ENCODE measurements at regions not wholly inside any gene's neighbourhood (a gene's known extent, or its start where the extent isn't known, plus 50 kb on each side); places are given as distances from the start of the nearest gene placed in this dataset.

DNA sequence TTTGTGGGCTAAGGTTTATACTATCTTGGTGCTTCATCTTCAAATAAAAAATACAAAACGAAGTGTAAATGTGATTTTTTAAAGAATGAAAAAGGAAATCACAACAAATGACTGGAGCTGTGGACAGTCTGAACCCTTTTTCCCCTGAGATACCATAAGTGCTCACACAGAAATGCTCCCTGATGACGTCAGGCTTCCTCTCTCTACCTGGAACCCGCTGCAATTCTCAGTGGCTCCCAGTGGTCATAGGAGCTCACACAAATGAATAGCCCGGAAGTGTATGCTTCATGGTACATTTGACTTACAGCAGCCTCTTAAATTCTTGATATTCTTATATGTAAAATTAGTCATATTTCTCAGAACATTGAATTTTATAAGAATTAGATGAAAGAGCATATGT lies 249.7 kb upstream of the GYPC start:
- Histone ChIP-seq H3K4me1 (ENCODE audit: control insufficient read depth in 4 of 4, insufficient read depth in 4 of 4, low read length in 3 of 4) (peaks cover 0 to 6% (median 0%) of the 10 kb centered on the region in 4 donors), H3K9ac (ENCODE audit: low read depth in 1 of 2, low read length in 2 of 2) (no peak overlapping the region), H3K4me3 (ENCODE audit: low read depth in 1 of 3, low read length in 3 of 3) (no peak overlapping the region), H3K9me3 (ENCODE audit: control insufficient read depth in 4 of 4, low read length in 3 of 4) (no peaks in the 10 kb centered on the region), H3K27me3 (ENCODE audit: control insufficient read depth in 4 of 4, insufficient read depth in 4 of 4, low read length in 3 of 4) (no peaks in the 10 kb centered on the region), H3K36me3 (ENCODE audit: control insufficient read depth in 4 of 4, insufficient read depth in 3 of 4, low read depth in 1 of 4, low read length in 3 of 4) (no peaks in the 10 kb centered on the region), H3K27ac (ENCODE audit: low read depth in 1 of 2, low read length in 2 of 2) (no peak overlapping the region)
- DNase-seq (ENCODE audit: low spot score), result no peak
- TF ChIP-seq FOXA2 (IDR thresholded peaks at IDR 0.05) (no peak), GABPA (IDR thresholded peaks at IDR 0.05 in 1 of 2, conservative IDR thresholded peaks at IDR 0.05 in 1 of 2) (no peak), RAD21 (IDR thresholded peaks at IDR 0.05) (no peak), JUND (IDR thresholded peaks at IDR 0.05) (no peak), TAF1 (conservative IDR thresholded peaks at IDR 0.05) (no peak), YY1 (IDR thresholded peaks at IDR 0.05) (no peak), SP1 (IDR thresholded peaks at IDR 0.05) (no peak), RXRA (IDR thresholded peaks at IDR 0.05) (no peak)
- TF ChIP-seq, protein P1, sequence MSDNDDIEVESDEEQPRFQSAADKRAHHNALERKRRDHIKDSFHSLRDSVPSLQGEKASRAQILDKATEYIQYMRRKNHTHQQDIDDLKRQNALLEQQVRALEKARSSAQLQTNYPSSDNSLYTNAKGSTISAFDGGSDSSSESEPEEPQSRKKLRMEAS (IDR thresholded peaks at IDR 0.05), result no peak
- TF ChIP-seq, protein P2, sequence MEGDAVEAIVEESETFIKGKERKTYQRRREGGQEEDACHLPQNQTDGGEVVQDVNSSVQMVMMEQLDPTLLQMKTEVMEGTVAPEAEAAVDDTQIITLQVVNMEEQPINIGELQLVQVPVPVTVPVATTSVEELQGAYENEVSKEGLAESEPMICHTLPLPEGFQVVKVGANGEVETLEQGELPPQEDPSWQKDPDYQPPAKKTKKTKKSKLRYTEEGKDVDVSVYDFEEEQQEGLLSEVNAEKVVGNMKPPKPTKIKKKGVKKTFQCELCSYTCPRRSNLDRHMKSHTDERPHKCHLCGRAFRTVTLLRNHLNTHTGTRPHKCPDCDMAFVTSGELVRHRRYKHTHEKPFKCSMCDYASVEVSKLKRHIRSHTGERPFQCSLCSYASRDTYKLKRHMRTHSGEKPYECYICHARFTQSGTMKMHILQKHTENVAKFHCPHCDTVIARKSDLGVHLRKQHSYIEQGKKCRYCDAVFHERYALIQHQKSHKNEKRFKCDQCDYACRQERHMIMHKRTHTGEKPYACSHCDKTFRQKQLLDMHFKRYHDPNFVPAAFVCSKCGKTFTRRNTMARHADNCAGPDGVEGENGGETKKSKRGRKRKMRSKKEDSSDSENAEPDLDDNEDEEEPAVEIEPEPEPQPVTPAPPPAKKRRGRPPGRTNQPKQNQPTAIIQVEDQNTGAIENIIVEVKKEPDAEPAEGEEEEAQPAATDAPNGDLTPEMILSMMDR (IDR thresholded peaks at IDR 0.05; ENCODE audit: low read depth, low read length, missing input control), result no peak
- TF ChIP-seq, protein P3, sequence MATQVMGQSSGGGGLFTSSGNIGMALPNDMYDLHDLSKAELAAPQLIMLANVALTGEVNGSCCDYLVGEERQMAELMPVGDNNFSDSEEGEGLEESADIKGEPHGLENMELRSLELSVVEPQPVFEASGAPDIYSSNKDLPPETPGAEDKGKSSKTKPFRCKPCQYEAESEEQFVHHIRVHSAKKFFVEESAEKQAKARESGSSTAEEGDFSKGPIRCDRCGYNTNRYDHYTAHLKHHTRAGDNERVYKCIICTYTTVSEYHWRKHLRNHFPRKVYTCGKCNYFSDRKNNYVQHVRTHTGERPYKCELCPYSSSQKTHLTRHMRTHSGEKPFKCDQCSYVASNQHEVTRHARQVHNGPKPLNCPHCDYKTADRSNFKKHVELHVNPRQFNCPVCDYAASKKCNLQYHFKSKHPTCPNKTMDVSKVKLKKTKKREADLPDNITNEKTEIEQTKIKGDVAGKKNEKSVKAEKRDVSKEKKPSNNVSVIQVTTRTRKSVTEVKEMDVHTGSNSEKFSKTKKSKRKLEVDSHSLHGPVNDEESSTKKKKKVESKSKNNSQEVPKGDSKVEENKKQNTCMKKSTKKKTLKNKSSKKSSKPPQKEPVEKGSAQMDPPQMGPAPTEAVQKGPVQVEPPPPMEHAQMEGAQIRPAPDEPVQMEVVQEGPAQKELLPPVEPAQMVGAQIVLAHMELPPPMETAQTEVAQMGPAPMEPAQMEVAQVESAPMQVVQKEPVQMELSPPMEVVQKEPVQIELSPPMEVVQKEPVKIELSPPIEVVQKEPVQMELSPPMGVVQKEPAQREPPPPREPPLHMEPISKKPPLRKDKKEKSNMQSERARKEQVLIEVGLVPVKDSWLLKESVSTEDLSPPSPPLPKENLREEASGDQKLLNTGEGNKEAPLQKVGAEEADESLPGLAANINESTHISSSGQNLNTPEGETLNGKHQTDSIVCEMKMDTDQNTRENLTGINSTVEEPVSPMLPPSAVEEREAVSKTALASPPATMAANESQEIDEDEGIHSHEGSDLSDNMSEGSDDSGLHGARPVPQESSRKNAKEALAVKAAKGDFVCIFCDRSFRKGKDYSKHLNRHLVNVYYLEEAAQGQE (IDR thresholded peaks at IDR 0.05), result no peak
- WGBS, result 72% methylated on average over 4 of the region's 4 CpGs

DNA sequence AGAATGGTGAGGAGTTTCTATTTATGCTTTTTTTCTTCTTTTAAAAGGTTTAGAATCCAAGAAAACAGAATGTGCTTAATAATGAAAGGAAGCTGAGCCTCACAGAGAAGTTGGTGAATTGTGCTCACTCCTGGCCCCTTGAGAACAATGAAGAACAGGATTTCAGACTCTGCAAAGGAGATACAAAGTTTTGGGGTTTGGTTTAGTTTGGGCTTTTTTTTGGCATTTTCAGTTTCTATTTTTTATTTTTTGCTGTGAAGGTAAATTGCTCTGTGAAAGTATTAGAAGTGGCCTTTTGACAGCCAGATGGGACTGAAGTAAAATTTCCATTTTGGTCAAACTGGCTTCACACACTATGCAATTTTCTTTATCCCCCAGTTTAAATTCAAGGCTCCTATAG lies 247.3 kb upstream of the GYPC start:
- Histone ChIP-seq H3K4me3 (ENCODE audit: low read depth in 1 of 3, low read length in 3 of 3) (no peak overlapping the region), H3K36me3 (ENCODE audit: control insufficient read depth in 4 of 4, insufficient read depth in 3 of 4, low read depth in 1 of 4, low read length in 3 of 4) (no peaks in the 10 kb centered on the region), H3K9me3 (ENCODE audit: control insufficient read depth in 4 of 4, low read length in 3 of 4) (no peaks in the 10 kb centered on the region), H3K27me3 (ENCODE audit: control insufficient read depth in 4 of 4, insufficient read depth in 4 of 4, low read length in 3 of 4) (no peaks in the 10 kb centered on the region), H3K27ac (ENCODE audit: low read depth in 1 of 2, low read length in 2 of 2) (no peak overlapping the region), H3K4me1 (ENCODE audit: control insufficient read depth in 4 of 4, insufficient read depth in 4 of 4, low read length in 3 of 4) (peaks cover 0 to 6% (median 0%) of the 10 kb centered on the region in 4 donors), H3K9ac (ENCODE audit: low read depth in 1 of 2, low read length in 2 of 2) (no peak overlapping the region)
- DNase-seq (ENCODE audit: low spot score), result no peak
- TF ChIP-seq GABPA (IDR thresholded peaks at IDR 0.05 in 1 of 2, conservative IDR thresholded peaks at IDR 0.05 in 1 of 2) (no peak), FOXA1 (IDR thresholded peaks at IDR 0.05) (no peak), YY1 (IDR thresholded peaks at IDR 0.05) (no peak), NR2F2 (IDR thresholded peaks at IDR 0.05) (no peak), RXRA (IDR thresholded peaks at IDR 0.05) (no peak), FOXA2 (IDR thresholded peaks at IDR 0.05) (no peak), SP1 (IDR thresholded peaks at IDR 0.05) (no peak), EGR1 (IDR thresholded peaks at IDR 0.05; ENCODE audit: low read depth in 2 of 2) (no peak), HNF4A (conservative IDR thresholded peaks at IDR 0.05) (no peak), HNF4G (IDR thresholded peaks at IDR 0.05) (no peak), JUND (IDR thresholded peaks at IDR 0.05) (no peak)
- TF ChIP-seq, protein P3 (IDR thresholded peaks at IDR 0.05), result no peak
- TF ChIP-seq, protein P4, sequence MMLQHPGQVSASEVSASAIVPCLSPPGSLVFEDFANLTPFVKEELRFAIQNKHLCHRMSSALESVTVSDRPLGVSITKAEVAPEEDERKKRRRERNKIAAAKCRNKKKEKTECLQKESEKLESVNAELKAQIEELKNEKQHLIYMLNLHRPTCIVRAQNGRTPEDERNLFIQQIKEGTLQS (IDR thresholded peaks at IDR 0.05), result no peak
- TF ChIP-seq, protein P5, sequence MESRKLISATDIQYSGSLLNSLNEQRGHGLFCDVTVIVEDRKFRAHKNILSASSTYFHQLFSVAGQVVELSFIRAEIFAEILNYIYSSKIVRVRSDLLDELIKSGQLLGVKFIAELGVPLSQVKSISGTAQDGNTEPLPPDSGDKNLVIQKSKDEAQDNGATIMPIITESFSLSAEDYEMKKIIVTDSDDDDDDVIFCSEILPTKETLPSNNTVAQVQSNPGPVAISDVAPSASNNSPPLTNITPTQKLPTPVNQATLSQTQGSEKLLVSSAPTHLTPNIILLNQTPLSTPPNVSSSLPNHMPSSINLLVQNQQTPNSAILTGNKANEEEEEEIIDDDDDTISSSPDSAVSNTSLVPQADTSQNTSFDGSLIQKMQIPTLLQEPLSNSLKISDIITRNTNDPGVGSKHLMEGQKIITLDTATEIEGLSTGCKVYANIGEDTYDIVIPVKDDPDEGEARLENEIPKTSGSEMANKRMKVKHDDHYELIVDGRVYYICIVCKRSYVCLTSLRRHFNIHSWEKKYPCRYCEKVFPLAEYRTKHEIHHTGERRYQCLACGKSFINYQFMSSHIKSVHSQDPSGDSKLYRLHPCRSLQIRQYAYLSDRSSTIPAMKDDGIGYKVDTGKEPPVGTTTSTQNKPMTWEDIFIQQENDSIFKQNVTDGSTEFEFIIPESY (IDR thresholded peaks at IDR 0.05), result no peak
- TF ChIP-seq, protein P1 (IDR thresholded peaks at IDR 0.05), result no peak
- TF ChIP-seq, protein P2 (IDR thresholded peaks at IDR 0.05; ENCODE audit: low read depth, low read length, missing input control), result no peak
